SK-N-SH (cell line): ENCODE measurements at regions not wholly inside any gene's neighbourhood (a gene's known extent, or its start where the extent isn't known, plus 50 kb on each side); places are given as distances from the start of the nearest gene placed in this dataset.

Source experiments
- CTCF ChIA-PET: fragments of 300-600, 350-600 bp; formaldehyde crosslinking; extraction: SDS; loops from one replicate; lab custom pipeline; 2021; lab: Yijun Ruan, JAX
- POLR2A ChIA-PET: fragments of 350-600 bp; sonication (Branson Sonifier 250); formaldehyde crosslinking; extraction: SDS; loops from one replicate; lab custom pipeline; 2020; ENCODE audit warnings: antibody characterized with exemption, inconsistent platforms; lab: Yijun Ruan, JAX
- DNase-seq: peaks from one replicate; pipeline ENCODE4 v3.0.0; 2012
- H2AFZ ChIP-seq: fragments of 200-600 bp; sonication (generic); 2 replicates; pipeline ENCODE4 v1.8.1; 2016; ENCODE audit warnings: antibody characterized with exemption, mild to moderate bottlenecking, low read depth
- H3F3A ChIP-seq: fragments of 200-600 bp; sonication (generic); replicated peaks from 2 replicates; pipeline ENCODE3; 2016; ENCODE audit warnings: antibody characterized with exemption, mild to moderate bottlenecking; ENCODE audit not compliant: insufficient read depth
- H3K27ac ChIP-seq, 2 experiments: fragments of 200-500 bp in 1 of 2; fragments of 200-600 bp in 1 of 2; sonication (Bioruptor generic) in 1 of 2; sonication (generic), shearing (Covaris generic) in 1 of 2; 2 replicates each; pipeline versions ENCODE4 v1.5.1 to v1.6.1; 2014 to 2016; ENCODE audit warnings: low read depth in 2 of 2, inconsistent platforms in 1 of 2, low read length in 1 of 2, mild to moderate bottlenecking in 1 of 2, mixed read lengths in 1 of 2
- H3K27me3 ChIP-seq: fragments of 200-600 bp; sonication (generic), shearing (Covaris generic); 2 replicates; pipeline ENCODE4 v1.6.1; 2016; ENCODE audit warnings: mixed run types; ENCODE audit not compliant: insufficient read depth
- H3K36me3 ChIP-seq, 2 experiments: fragments of 200-500 bp in 1 of 2; fragments of 200-600 bp in 1 of 2; sonication (Bioruptor generic) in 1 of 2; sonication (generic) in 1 of 2; replicated peaks in 1 of 2; 2 replicates each; pipeline versions ENCODE3 to v1.5.1; 2014 to 2016; ENCODE audit warnings: low read length in 1 of 2, mild to moderate bottlenecking in 1 of 2; ENCODE audit not compliant: insufficient read depth in 2 of 2, control insufficient read depth in 1 of 2
- H3K4me1 ChIP-seq, 2 experiments: fragments of 200-500 bp in 1 of 2; fragments of 200-600 bp in 1 of 2; sonication (Bioruptor generic) in 1 of 2; sonication (generic), shearing (Covaris generic) in 1 of 2; 2 replicates each; pipeline versions ENCODE4 v1.5.1 to v1.6.1; 2014 to 2016; ENCODE audit warnings: low read depth in 1 of 2, low read length in 1 of 2, mixed run types in 1 of 2; ENCODE audit not compliant: insufficient read depth in 2 of 2, control insufficient read depth in 1 of 2
- H3K4me2 ChIP-seq: fragments of 200-600 bp; sonication (generic), shearing (Covaris generic); 2 replicates; pipeline ENCODE4 v1.6.1; 2017; ENCODE audit warnings: mixed run types
- H3K4me3 ChIP-seq, 2 experiments: fragments of 200-500 bp in 1 of 2; fragments of 200-600 bp in 1 of 2; sonication (Bioruptor generic) in 1 of 2; sonication (generic), shearing (Covaris generic) in 1 of 2; 2 replicates each; pipeline versions ENCODE4 v1.5.1 to v1.8.1; 2014 to 2016; ENCODE audit warnings: low read depth in 2 of 2, inconsistent platforms in 1 of 2, low read length in 1 of 2, mild to moderate bottlenecking in 1 of 2, mixed read lengths in 1 of 2, moderate library complexity in 1 of 2
- H3K79me2 ChIP-seq: fragments of 200-600 bp; sonication (generic); 2 replicates; pipeline ENCODE4 v1.8.1; 2017; ENCODE audit warnings: mild to moderate bottlenecking; ENCODE audit not compliant: insufficient read depth
- H3K9ac ChIP-seq: fragments of 200-600 bp; sonication (generic); 2 replicates; pipeline ENCODE4 v1.6.1; 2017; ENCODE audit warnings: mixed run types
- H3K9me2 ChIP-seq: fragments of 200-600 bp; sonication (generic); 2 replicates; pipeline ENCODE4 v1.6.1; 2017; ENCODE audit warnings: mixed run types
- H3K9me3 ChIP-seq: fragments of 200-600 bp; sonication (generic); 2 replicates; pipeline ENCODE4 v1.6.1; 2017; ENCODE audit warnings: mixed run types, mild to moderate bottlenecking, moderate library complexity
- H4K20me1 ChIP-seq: fragments of 200-600 bp; sonication (generic); 2 replicates; pipeline ENCODE4 v1.6.1; 2017; ENCODE audit warnings: mild to moderate bottlenecking, mixed run types; ENCODE audit not compliant: insufficient read depth
- CHD2 ChIP-seq: fragments of 150-350 bp; IDR thresholded peaks from 2 replicates; pipeline ENCODE4 v1.6.1; 2018; ENCODE audit warnings: low read length; ENCODE audit not compliant: partially characterized antibody
- ELF1 ChIP-seq: IDR thresholded peaks from 2 replicates; pipeline ENCODE4 v1.4.0; 2012
- EP300 ChIP-seq, 2 experiments: IDR thresholded peaks; 2 replicates each; pipeline versions ENCODE4 v1.4.0 to v1.6.1; 2012; ENCODE audit warnings: borderline replicate concordance in 1 of 2, low read depth in 1 of 2, low read length in 1 of 2
- FOXJ3 ChIP-seq: sonication (generic); formaldehyde crosslinking; IDR thresholded peaks from 2 replicates; pipeline ENCODE4 v1.5.1; 2020; ENCODE audit warnings: mild to moderate bottlenecking, missing genetic modification reagents
- FOXM1 ChIP-seq: IDR thresholded peaks from 2 replicates; pipeline ENCODE4 v1.4.0; 2012; ENCODE audit warnings: low read depth, mild to moderate bottlenecking
- MAX ChIP-seq: IDR thresholded peaks from 2 replicates; pipeline ENCODE4 v1.4.0; 2012; ENCODE audit warnings: low read depth
- MXI1 ChIP-seq: IDR thresholded peaks from 2 replicates; pipeline ENCODE4 v1.6.1; 2012; ENCODE audit warnings: mild to moderate bottlenecking, low read depth, low read length, improper control_type of control experiment
- NFIC ChIP-seq: IDR thresholded peaks from 2 replicates; pipeline ENCODE4 v1.4.0; 2012; ENCODE audit warnings: borderline replicate concordance
- POLR2AphosphoS5 ChIP-seq: IDR thresholded peaks from 2 replicates; pipeline ENCODE4 v1.6.1; 2012; ENCODE audit warnings: low read depth, low read length
- RAD21 ChIP-seq: IDR thresholded peaks from 2 replicates; pipeline ENCODE4 v1.6.1; 2012; ENCODE audit warnings: mild to moderate bottlenecking, low read length
- RFX5 ChIP-seq: IDR thresholded peaks from 2 replicates; pipeline ENCODE4 v1.6.1; 2012; ENCODE audit warnings: mild to moderate bottlenecking, improper control_type of control experiment, low read length
- RXRA ChIP-seq: IDR thresholded peaks from 2 replicates; pipeline ENCODE4 v1.4.0; 2012; ENCODE audit warnings: low read depth, mild to moderate bottlenecking, borderline replicate concordance
- TCF12 ChIP-seq: IDR thresholded peaks from 2 replicates; pipeline ENCODE4 v1.4.0; 2012
- YY1 ChIP-seq: IDR thresholded peaks from 2 replicates; pipeline ENCODE4 v1.4.0; 2012; ENCODE audit warnings: low read depth, mild to moderate bottlenecking
- whole genome bisulfite sequencing: methylation state at CpG from one replicate; pipeline ENCODE4 v1.1.6; 2017; ENCODE audit warnings: low lambda C conversion rate; 5-methylcytosine and 5-hydroxymethylcytosine counted together
- TF ChIP-seq, protein P1 (sequence below): IDR thresholded peaks from 2 replicates; pipeline ENCODE4; 2012
- TF ChIP-seq, protein P2 (sequence below): IDR thresholded peaks from 2 replicates; pipeline ENCODE4 v1.6.1; 2012; ENCODE audit warnings: mild to moderate bottlenecking, low read depth, low read length, moderate library complexity

- H2AFZ ChIP-seq: no peak overlapping the region
Measured at GRCh38 chr1:212531796-212532195, 76.8 kb upstream of the ATF3 start.

More at GRCh38 chr1:212531796-212532195, 76.8 kb upstream of the ATF3 start:
- no peaks in the 10 kb centered on the region for H3K9me2 ChIP-seq
- POLR2A ChIA-PET: no interaction called here
- TF ChIP-seq MAX (no peak), FOXM1 (no peak), POLR2AphosphoS5 (no peak), RFX5 (no peak), CHD2 (no peak), ELF1 (no peak), FOXJ3 (CRISPR knock-in tag) (no peak), RXRA (no peak), RAD21 (no peak), MXI1 (no peak), TCF12 (no peak), YY1 (no peak), NFIC (no peak), EP300 (IDR thresholded peaks at IDR 0.05; ENCODE audit: borderline replicate concordance in 1 of 2, low read depth in 1 of 2, low read length in 1 of 2) (no peak)
- TF ChIP-seq, protein P1, sequence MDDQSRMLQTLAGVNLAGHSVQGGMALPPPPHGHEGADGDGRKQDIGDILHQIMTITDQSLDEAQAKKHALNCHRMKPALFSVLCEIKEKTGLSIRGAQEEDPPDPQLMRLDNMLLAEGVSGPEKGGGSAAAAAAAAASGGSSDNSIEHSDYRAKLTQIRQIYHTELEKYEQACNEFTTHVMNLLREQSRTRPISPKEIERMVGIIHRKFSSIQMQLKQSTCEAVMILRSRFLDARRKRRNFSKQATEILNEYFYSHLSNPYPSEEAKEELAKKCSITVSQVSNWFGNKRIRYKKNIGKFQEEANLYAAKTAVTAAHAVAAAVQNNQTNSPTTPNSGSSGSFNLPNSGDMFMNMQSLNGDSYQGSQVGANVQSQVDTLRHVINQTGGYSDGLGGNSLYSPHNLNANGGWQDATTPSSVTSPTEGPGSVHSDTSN: no peak
- TF ChIP-seq, protein P2, sequence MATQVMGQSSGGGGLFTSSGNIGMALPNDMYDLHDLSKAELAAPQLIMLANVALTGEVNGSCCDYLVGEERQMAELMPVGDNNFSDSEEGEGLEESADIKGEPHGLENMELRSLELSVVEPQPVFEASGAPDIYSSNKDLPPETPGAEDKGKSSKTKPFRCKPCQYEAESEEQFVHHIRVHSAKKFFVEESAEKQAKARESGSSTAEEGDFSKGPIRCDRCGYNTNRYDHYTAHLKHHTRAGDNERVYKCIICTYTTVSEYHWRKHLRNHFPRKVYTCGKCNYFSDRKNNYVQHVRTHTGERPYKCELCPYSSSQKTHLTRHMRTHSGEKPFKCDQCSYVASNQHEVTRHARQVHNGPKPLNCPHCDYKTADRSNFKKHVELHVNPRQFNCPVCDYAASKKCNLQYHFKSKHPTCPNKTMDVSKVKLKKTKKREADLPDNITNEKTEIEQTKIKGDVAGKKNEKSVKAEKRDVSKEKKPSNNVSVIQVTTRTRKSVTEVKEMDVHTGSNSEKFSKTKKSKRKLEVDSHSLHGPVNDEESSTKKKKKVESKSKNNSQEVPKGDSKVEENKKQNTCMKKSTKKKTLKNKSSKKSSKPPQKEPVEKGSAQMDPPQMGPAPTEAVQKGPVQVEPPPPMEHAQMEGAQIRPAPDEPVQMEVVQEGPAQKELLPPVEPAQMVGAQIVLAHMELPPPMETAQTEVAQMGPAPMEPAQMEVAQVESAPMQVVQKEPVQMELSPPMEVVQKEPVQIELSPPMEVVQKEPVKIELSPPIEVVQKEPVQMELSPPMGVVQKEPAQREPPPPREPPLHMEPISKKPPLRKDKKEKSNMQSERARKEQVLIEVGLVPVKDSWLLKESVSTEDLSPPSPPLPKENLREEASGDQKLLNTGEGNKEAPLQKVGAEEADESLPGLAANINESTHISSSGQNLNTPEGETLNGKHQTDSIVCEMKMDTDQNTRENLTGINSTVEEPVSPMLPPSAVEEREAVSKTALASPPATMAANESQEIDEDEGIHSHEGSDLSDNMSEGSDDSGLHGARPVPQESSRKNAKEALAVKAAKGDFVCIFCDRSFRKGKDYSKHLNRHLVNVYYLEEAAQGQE: no peak
- TF ChIP-seq, all 33 proteins: peak for 0
- Histone ChIP-seq H3K79me2 (no peaks in the 10 kb centered on the region), H3K4me2 (no peak overlapping the region), H3K36me3 (no peaks in the 10 kb centered on the region), H3K9ac (no peak overlapping the region), H3F3A (no peaks in the 10 kb centered on the region), H3K27me3 (peaks cover 5% of the 10 kb centered on the region; the same call in 1 of the 2 replicates), H3K4me3 (no peak overlapping the region), H3K4me1 (no peaks in the 10 kb centered on the region; a peak in 1 of 4 replicates), H3K9me3 (no peaks in the 10 kb centered on the region), H4K20me1 (no peaks in the 10 kb centered on the region), H3K27ac (no peak overlapping the region)
- 31% methylated on average over 1 of the region's 1 CpG for WGBS
- CTCF ChIA-PET: no interaction called here
- DNase-seq: no peak
